ENCODE measurements at regions not wholly inside any gene's neighbourhood (a gene's known extent, or its start where the extent isn't known, plus 50 kb on each side); places are given as distances from the start of the nearest gene placed in this dataset.

DNA sequence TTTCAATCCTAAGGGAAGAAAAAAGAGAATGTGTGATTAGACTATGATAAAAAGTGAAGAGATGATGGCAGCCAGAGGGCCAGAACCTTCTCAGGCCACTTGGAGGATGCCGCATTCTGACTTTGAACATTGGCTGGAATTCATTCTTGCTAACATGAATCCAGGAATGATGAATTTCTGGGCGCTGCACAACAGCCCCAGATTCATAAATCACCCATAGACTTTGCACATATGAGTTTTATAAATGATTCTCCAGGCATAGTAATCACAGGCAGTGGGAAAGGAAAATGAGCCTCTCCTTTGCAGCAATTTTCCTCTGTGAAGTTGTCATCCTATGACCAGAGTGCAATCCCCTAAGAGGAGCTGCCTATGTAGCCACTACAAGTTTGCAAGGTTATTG, 555.4 kb downstream of the KCTD12 start:
- TF ChIP-seq, protein P1, sequence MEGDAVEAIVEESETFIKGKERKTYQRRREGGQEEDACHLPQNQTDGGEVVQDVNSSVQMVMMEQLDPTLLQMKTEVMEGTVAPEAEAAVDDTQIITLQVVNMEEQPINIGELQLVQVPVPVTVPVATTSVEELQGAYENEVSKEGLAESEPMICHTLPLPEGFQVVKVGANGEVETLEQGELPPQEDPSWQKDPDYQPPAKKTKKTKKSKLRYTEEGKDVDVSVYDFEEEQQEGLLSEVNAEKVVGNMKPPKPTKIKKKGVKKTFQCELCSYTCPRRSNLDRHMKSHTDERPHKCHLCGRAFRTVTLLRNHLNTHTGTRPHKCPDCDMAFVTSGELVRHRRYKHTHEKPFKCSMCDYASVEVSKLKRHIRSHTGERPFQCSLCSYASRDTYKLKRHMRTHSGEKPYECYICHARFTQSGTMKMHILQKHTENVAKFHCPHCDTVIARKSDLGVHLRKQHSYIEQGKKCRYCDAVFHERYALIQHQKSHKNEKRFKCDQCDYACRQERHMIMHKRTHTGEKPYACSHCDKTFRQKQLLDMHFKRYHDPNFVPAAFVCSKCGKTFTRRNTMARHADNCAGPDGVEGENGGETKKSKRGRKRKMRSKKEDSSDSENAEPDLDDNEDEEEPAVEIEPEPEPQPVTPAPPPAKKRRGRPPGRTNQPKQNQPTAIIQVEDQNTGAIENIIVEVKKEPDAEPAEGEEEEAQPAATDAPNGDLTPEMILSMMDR (IDR thresholded peaks at IDR 0.05), result no peak
- TF ChIP-seq POLR2A (IDR thresholded peaks at IDR 0.05) (no peak), POLR2AphosphoS5 (IDR thresholded peaks at IDR 0.05) (no peak)
